COLO829 (cell line): ENCODE measurements at regions not wholly inside any gene's neighbourhood (a gene's known extent, or its start where the extent isn't known, plus 50 kb on each side); places are given as distances from the start of the nearest gene placed in this dataset.

Experiments used
- DNase-seq: peaks from one replicate; pipeline ENCODE4 v3.0.0; 2012; ENCODE audit warnings: low spot score

DNA sequence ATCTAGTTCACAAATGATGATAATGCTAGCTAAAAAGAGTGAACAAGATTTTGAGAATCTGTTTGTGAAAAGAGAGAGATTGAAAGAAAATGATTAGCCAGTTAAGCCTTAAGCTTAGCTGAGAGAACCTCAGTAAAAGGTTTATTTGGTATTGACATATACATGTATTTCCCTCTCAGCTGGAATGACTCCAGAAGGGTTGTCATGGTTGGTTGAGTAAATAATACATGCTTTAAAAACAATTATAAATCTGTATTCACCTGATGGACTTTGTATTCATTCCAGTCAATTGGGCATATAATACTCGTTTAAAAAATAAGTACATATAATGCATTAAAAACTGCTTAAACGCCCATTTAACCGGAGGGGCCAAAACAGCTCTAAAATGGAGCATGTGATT, 181.4 kb downstream of the GRB14 start:
- DNase-seq, result no peak

DNA sequence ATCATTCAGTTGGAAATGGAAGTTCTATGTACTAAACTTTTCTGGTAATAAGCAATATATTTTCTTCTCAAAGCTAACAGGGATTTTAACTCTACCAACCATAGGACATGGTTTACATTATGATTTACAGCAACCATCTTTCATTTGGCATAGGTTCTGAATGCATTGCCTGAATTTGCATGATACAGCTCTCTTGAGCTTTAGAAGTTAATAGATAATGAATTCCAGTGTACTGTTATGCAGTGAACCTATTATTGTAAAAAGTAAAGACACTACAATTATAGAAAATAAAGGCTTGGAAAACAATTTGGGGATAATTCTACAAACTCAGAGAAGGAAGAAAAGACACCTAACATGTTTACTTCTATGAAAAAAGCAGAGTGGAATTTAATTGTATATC, 182.0 kb downstream of the GRB14 start:
- no peak for DNase-seq

DNA sequence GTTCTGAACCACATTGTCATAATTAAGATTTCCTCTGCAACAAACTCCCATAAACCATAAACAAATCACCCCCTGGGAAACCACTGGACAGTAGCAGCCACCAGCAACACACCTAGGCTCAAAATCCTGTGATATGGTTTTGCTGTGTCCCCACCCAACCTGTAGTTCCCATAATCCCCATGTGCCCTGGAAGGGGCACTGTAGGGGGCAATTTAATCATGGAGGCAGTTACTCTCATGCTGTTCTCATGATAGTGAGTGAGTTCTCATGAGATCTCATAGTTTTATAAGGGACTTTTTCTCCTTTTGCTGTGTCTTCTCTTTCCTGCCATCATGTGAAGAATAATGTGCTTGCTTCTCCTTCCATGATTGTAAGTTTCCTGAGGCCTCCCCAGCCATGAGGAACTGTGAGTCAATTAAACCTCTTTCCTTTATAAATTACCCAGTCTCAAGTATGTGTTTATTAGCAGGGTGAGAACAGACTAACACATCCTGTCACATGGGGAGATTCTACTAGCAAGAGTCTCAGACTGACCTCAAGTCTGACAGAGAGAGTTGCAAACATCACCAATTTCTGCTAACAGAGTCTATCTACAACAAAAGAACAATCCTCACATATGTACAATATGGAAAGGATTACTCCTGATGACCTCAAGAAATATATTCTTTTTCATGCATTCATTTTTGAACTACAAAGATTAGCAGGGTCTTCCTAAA, 182.6 kb downstream of the GRB14 start:
- no peak for DNase-seq

DNA sequence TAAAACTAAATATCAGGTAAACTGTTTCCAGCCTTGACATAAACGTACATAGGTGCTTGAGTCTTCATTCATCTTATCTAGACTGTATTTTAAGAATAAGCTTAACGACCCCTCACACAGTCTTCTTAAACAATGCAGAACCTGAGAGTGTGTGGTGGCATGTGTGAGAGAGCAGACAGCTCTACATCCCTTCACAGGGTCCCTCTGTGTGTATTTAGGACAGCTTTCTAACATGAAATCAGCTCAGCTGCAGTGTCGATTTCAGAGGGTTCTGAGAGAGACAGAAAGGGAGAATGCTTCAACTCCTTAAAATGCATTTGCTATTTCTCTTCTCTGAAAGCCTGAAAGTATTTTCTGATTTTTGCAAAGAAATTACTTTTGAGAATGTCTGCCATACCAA, 185.2 kb downstream of the GRB14 start:
- no peak for DNase-seq

DNA sequence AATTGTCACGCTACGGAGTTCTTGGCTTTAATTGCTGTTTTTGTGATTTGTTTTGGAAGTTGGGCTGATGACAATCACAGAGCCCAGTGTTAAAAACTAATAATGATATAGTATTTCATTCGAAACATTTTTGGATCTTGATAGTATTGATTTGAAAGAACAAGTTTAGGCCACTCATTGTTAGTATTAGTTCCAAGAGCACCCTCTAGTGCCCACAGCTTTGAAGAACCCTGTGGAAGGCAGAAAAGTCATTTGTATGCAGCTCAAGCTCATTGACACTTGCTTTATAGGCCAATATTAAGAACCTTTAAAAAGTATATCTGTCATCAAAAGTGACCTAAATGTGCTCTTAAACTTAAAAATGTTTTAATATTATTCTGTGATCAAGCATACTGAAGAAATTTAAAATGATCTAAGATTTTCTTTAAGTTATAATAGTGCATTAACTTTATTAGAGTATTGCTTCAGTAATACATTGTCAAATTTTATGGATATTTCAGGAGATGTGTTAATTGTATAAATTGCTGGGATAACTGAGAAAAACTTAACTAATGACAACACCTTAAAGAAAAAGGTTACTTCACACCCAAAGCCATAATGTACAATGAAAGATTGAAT, 191.0 kb downstream of the GRB14 start:
- DNase-seq, result peak; percentile 15

DNA sequence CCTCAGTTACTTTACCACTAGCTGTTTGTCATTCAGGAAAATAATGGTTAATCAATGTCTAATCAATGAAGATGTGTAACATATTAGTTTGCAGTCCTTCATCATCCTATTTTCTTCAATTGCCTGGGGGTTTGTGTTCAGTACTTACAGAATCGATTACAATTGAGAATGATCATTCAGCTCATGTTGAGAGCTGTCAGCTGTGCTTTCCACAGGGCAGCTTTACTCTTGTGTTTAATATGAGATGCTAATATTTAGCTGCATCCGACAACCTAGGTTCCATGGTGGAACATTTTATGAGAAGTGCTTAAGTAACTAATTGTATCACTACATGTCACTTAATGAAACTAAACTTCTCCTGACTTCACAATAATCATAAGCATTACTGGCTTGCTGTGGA, 191.9 kb downstream of the GRB14 start:
- no peak for DNase-seq

DNA sequence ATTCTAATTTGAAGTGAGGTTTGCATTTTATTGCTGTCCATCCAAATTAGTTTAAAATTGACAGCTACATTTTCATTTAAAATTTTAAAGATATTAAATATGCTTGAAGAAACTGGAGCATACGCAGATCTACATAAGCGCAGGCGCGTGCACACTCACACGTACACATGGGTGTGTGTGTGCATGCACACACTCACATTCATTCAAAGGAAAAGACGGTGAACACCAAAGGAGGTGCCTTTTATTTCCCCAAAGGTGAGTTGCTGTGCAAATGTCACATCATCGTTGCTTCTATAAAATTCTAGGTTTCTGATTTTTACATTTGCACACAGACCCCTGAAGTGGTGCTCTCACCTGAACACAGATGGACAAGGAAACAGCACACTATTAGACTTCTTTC, 194.2 kb downstream of the GRB14 start:
- no peak for DNase-seq

DNA sequence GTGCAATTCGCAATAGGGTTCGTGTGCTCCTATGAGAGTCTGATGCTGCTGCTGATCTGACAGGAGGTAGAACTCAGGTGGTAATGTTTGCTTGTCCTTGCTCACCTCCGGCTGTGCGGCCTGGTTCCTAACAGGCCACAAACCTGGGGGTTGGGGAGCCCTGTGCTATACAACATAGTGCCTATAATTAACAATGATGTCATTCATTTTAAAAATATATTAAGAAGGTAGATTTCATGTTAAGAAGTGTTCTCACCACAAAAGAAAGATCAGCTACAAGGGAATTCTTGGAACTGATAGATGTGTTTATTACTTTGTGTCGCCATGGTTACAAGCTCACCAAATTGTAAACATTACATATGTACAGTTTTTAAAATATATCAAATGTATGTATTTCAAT, 200.5 kb downstream of the GRB14 start:
- DNase-seq, result no peak

DNA sequence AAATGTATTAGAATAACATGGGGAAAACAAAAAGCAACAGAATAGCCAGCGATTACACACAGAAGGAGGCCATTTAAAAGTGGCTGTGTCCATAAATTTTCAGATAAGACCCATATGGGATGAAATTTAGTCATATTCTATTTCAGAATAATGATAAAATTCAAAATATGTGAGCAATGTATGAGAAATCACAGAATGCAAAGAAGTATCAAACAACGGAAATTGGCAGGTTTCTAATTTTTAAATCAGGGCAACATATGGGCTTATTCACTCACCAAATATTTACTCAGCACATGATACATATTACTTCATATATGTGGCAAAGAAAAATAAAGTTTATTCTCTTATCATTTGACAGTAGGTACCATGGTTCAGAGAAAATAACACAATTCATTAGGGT, 208.5 kb downstream of the GRB14 start:
- no peak for DNase-seq

DNA sequence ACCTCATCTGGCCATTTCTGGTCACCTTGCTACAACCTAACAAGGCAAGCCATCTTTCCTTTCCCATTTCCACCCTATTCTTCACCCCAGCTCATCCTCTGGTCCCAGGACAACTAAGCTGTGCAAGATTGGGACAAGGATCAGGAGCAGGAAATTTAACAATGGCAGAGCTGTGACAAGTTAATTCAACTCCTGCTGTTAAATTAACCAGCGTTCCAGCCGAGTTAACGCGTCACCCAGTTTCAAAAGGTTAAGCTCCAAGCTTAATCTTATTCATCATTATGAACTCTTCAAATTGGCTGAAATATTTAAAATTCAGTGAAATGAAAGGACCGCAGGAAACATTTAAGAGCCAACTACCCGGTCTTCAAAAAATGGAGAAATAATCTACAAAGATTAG, 231.9 kb downstream of the GRB14 start:
- DNase-seq, result no peak

DNA sequence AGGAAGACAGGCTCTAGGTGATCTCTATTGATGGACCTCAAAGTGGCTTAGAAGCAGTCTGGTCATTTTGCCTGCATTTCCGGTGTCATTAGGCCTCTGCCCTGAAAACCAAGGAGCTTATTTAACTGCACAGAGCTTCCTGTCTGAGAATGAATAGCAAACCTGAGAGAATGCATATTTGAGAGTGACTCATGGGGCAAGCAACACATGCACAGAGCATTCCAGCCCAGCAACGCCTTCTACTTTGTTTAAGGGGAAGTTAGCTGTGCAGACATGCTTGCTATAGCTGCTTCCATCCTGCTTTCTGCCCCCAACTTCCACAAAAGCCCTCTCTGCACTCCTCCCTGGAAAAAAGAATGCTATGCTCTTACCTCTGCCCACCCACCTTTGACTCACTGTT, 232.8 kb downstream of the GRB14 start:
- DNase-seq, result peak; percentile 81

DNA sequence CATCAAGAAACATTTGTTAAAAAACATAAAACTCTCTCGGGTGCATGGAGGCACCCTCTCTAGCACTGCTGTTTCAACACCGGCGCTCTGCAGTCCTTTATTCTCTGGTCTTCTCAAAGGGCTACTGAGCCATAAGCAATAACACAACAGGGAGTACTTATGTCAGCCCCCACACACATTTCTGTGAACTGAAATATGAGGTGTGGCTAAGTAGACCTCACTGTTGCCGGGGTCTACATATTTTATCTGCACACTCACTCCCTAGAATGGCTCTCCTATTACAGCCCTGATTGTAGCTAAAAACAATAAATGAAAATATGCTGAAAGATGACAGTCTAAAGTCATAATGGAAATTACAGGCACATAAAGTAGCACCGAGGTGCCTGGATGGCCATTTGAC, 235.1 kb downstream of the GRB14 start:
- no peak for DNase-seq

DNA sequence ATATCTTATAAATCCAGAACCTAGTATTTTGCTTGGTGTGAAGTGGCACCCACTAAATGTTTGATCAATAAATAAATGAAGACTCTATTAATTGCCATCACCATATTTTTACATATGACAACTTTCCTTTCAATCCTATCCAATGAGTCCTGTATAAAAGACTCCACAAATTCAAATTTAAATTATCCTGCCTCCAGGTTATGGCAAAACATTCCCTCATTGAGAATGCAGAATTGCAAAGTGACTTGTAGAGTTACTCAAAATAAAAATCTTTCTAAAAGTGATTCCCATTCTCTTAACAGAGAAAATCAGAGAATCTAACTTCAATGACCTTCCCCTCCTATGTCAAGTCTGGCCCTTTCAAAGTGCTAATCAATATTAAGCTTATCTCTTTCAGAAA, 236.8 kb downstream of the GRB14 start:
- no peak for DNase-seq

DNA sequence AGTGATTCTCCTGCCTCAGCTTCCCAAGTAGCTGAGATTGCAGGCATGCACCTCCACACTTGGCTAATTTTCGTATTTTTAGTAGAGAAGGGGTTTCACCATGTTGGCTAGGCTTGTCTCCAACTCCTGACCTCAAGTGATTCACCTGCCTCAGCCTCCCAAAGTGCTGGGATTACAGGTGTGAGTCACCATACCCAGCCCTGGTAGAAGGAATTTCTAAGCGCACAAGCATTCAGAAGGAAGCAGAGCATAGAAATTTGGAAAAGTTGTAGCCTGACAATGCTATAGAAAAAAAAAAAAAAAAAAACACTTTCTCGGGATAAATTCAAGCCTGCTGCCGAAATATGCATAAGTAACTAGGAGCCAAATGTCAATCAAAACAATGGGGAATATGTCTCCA, 249.4 kb downstream of the GRB14 start:
- DNase-seq, result no peak

DNA sequence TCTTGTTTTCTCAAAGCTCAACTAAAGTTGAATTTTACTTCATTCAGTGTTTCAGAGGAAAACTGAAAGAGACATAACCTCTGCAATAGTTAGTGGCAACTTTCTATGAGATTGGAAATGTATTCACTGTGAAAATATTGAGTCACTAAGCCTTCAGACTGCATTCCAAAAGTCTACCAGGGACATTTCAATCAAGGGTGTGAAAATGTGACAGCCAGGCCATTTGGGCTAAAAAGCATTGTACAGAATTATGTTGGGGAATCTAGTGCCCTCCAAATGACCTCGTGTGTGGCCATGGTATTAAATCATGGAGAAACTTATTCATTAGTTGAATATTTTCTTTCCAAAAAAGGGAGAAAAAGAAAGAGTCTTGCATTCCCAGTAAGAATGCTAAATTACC, 251.9 kb downstream of the GRB14 start:
- no peak for DNase-seq

DNA sequence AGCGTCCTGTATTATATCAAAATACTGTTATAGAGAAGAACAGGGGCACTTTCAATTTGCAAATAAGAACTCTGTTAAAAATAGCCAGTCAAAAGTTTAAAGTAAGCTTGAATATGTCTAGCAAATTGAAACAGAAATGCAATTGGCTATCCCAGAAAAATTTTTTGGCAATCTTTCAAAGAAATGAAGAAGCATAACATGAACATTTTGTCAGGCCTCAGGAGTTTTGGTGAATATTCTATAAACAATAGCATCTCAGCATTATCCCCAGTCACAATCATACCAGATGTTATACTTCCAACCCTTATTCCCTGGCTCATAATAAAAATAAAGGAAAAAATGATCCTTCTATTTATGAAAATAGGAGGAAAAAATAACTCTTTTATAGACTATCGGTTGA, 252.4 kb downstream of the GRB14 start:
- no peak for DNase-seq

DNA sequence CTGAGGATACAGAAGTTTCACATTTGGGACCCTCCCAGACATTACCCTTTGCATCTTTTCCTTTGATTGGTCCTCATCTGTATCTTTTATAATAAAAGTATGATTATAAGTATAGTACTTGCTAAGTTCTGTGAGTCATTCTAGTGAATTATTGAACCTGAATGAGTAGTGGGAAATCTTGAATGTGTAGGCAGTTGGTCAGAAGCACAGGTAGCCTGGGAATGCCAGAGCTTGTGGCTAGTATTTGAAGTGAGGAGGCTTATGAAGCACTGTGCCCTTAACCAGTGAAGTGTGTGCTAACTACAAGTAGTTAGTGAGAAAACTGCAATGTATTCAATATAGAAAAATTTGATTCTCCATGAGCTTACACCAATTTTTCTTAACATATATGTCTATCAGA, 257.6 kb downstream of the GRB14 start:
- no peak for DNase-seq

DNA sequence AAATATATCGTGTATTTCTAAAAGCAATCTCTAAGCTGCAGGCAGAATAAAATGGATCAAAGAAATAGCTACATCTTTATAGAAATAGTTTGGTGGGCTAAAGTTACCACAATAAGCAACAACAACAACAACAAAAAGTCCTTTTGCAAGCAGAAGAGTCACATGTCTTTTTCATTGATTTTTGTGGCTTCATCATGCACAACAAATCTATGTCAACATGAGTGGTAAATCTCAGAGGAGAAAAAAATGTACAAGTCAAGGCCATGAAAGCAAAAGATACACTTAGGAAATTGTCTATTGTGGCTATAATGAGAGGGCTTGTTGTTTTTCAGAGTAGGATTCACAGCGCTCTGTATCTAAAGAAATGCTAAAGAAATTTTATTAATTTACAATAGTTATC, 269.7 kb downstream of the GRB14 start:
- DNase-seq, result no peak

DNA sequence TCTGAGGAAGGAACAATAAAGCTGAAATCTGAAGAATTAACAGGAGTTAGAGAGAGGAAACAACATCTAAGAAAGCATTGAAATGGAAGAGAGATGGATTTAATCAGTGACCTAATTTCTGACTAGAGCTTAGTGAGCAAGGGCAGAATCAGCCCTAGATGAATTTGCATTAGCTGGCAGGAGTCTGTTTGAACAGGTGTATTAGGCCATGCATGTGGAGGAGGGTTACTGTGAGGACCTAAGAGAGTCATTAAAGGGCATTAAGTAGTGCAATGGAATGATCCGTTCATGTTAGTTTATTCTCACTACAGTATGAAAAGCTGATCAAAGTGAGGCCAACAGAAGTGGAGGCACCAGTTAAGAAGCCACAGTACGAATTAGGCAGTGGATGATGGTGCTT, 285.3 kb downstream of the GRB14 start:
- DNase-seq, result no peak

DNA sequence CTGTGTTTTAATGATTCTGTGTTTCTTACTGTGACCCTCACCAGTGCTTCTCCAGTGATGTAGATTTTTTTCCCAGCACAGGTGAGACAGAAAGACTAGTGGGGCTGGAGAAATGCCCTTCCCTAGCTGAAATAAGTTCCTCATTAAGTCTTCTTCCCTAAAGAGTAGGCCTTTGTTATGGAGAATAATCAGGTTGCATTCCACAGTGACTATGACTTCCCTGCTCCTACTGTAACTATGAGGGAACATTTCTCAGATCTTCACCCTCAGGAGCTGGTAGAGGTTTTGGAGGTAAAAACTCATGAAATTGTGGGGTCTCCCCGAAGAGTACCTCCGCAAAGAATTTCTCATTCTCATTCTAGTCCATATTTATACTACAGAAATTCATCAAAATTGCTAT, 286.2 kb downstream of the GRB14 start:
- no peak for DNase-seq

DNA sequence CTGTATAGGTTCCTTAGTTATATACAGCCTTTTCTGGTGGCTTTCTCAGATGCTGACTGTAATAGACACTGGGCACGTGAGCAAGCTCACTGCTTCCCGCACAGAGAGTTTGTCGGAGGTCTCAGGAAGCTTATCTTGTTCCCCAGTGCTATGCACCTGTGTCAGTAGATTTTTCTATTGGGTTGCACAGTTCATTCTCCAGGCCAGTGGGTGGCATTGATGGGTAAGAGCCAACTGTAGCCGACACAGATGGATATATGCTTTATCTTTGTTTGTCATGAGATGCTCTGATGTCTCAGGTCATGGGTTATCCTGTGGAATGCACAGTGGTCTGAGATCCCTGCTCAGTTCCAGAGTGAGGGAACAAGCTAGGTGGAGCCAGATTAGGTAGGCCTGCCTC, 293.0 kb downstream of the GRB14 start:
- no peak for DNase-seq

DNA sequence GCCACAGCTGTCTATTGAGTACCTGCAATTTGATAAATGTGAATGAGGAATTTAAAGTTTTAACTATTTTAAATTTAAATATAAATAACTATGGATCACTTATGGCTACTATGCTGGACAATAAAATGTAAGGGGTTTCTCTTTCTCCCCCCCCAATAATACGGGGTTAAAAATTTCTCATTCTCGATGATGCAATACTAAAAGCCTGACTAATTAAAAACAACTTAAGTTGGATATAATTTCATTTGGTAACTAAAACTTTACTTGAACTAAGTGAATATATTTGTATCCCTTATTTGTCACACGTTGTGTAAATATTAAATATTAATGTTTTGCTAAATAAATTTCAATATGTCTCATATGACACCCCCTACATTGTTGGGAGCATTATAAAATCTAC, 297.3 kb downstream of the GRB14 start:
- DNase-seq, result no peak

DNA sequence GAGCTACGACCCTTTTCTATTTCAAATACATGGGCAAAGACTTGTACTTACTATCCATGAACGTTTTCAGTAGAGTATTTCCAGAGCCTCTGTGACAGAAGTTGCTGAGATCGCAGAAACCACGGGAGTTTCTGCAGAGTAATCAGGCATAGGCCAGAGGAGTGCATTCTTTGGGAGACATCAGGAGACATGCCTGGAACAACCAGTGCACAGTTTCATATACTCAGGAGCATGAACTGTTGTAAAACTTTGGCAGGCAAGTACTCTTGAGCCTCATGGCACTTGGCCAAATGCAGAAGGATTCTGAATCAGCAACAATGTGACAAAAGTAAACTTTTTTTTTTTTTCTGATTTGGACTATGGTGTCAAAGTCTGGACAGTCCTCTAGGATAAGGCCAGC, 307.1 kb downstream of the GRB14 start:
- DNase-seq, result peak; percentile 1

DNA sequence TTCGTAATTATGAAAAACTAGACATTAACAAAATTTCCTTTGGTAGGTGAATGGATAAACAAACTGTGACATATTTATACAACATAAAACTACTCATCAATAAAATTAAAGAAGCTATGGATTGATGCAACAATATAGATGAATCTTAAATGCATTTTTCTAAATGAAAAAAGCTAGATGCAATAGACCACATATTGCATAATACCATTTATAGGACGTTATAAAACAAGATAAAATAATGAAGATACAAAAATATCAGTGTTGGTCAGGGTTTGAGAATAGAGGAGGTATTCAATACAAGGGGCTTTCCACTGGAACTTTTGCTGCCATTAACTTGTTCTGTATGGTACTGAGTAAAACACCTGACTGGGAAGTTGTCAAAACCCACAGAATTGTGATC, 314.4 kb downstream of the GRB14 start:
- no peak for DNase-seq
